ENCODE measurements at regions not wholly inside any gene's neighbourhood (a gene's known extent, or its start where the extent isn't known, plus 50 kb on each side); places are given as distances from the start of the nearest gene placed in this dataset.
"Not testable (repeated sequence)": the region's sequence is repeated elsewhere in the genome, so short reads cannot be mapped to it uniquely, and the experiment has no call there.

GRCh38 chr13:21272439-21272838 lies 96.0 kb downstream of the MRPL57 start:
- H3K4me1 ChIP-seq (ENCODE audit: control insufficient read depth, insufficient read depth, low read length); H3K9ac ChIP-seq (ENCODE audit: low read depth, low read length); H3K9me3 ChIP-seq (replicated peaks; ENCODE audit: low read length); H3K4me3 ChIP-seq (ENCODE audit: low read length); H3K27me3 ChIP-seq (ENCODE audit: control insufficient read depth, insufficient read depth, low read length); H3K4me2 ChIP-seq (ENCODE audit: low read length); H3K36me3 ChIP-seq (ENCODE audit: insufficient read depth, low read length): not testable (repeated sequence)

GRCh38 chr13:21274457-21274856 lies 98.0 kb downstream of the MRPL57 start:
- H3K4me2 ChIP-seq (ENCODE audit: low read length); H3K9me3 ChIP-seq (replicated peaks; ENCODE audit: low read length); H3K4me3 ChIP-seq (ENCODE audit: low read length); H3K27me3 ChIP-seq (ENCODE audit: control insufficient read depth, insufficient read depth, low read length); H3K36me3 ChIP-seq (ENCODE audit: insufficient read depth, low read length); H3K9ac ChIP-seq (ENCODE audit: low read depth, low read length); H3K4me1 ChIP-seq (ENCODE audit: control insufficient read depth, insufficient read depth, low read length): not testable (repeated sequence)

GRCh38 chr13:21282065-21282464 lies 105.6 kb downstream of the MRPL57 start:
- Histone ChIP-seq H3K4me3 (ENCODE audit: low read length) (no peak overlapping the region), H3K4me1 (ENCODE audit: control insufficient read depth, insufficient read depth, low read length) (no peaks in the 10 kb centered on the region), H3K4me2 (ENCODE audit: low read length) (no peak overlapping the region), H3K9ac (ENCODE audit: low read depth, low read length) (no peak overlapping the region), H3K9me3 (replicated peaks; ENCODE audit: low read length) (peaks cover 4% of the 10 kb centered on the region), H3K36me3 (ENCODE audit: insufficient read depth, low read length) (no peaks in the 10 kb centered on the region), H3K27me3 (ENCODE audit: control insufficient read depth, insufficient read depth, low read length) (peaks cover 37% of the 10 kb centered on the region)

DNA sequence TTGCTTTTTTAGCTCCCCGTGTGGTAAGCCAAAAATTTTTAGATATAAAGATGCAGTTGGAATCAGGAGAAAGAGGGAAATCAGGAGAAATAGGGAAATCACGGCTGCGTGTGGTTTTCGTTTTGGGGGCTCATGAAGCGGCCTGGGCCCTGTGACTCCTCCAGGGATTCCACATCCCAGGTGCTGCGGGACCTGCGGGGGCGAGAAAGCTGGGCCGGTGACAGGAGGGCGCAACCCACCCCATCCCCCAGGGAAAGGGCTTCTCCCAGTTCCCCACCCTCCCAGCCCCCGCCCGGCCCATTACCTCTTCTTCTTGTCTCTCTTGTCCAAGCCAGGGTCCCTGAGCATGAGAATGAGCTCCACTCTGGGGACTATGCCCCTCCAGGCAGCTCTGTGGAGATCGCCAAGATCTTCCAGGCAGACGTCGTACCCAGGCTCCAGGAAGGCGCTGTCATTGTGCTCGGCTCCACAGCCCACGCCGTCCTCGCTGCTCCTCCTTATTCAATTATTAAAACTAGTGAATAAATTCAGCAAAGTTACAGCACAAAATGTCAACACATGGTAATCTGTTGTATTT lies 111.0 kb downstream of the MRPL57 start:
- Histone ChIP-seq H3K36me3 (ENCODE audit: insufficient read depth, low read length) (no peaks in the 10 kb centered on the region), H3K9me3 (replicated peaks; ENCODE audit: low read length) (peaks cover 4% of the 10 kb centered on the region), H3K9ac (ENCODE audit: low read depth, low read length) (no peak overlapping the region), H3K27me3 (ENCODE audit: control insufficient read depth, insufficient read depth, low read length) (peaks cover 32% of the 10 kb centered on the region), H3K4me3 (ENCODE audit: low read length) (no peak overlapping the region), H3K4me1 (ENCODE audit: control insufficient read depth, insufficient read depth, low read length) (no peaks in the 10 kb centered on the region), H3K4me2 (ENCODE audit: low read length) (no peak overlapping the region)

- Histone ChIP-seq H3K36me3 (ENCODE audit: insufficient read depth, low read length) (no peaks in the 10 kb centered on the region), H3K4me3 (ENCODE audit: low read length) (no peak overlapping the region), H3K9me3 (replicated peaks; ENCODE audit: low read length) (no peaks in the 10 kb centered on the region), H3K4me2 (ENCODE audit: low read length) (no peak overlapping the region), H3K4me1 (ENCODE audit: control insufficient read depth, insufficient read depth, low read length) (no peaks in the 10 kb centered on the region), H3K27me3 (ENCODE audit: control insufficient read depth, insufficient read depth, low read length) (peaks cover 15% of the 10 kb centered on the region), H3K9ac (ENCODE audit: low read depth, low read length) (no peak overlapping the region)
Measured at GRCh38 chr13:21289475-21289874, 113.0 kb downstream of the MRPL57 start.

DNA sequence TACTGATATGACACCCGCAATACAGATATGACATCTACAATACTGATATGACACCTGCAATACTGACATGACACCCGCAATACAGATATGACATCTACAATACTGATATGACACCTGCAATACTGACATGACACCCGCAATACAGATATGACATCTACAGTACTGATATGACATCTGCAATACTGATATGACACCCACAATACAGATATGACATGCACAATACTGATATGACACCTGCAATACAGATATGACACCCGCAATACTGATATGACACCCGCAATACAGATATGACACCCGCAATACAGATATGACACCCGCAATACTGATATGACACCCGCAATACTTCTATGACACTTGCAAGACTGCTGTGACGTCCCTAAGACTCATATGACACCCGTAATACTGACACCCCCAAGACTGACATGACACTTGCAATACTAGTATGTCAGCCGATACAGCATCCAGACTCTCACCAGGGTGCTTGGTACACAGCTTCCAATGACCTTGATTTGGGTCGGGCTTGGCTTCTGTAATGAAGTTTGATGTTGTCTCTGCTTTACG lies 114.1 kb downstream of the MRPL57 start:
- not testable (repeated sequence) for H3K9me3 ChIP-seq (replicated peaks; ENCODE audit: low read length); H3K4me3 ChIP-seq (ENCODE audit: low read length); H3K36me3 ChIP-seq (ENCODE audit: insufficient read depth, low read length); H3K4me2 ChIP-seq (ENCODE audit: low read length); H3K4me1 ChIP-seq (ENCODE audit: control insufficient read depth, insufficient read depth, low read length); H3K9ac ChIP-seq (ENCODE audit: low read depth, low read length); H3K27me3 ChIP-seq (ENCODE audit: control insufficient read depth, insufficient read depth, low read length)

GRCh38 chr13:21291840-21292239 lies 115.4 kb downstream of the MRPL57 start:
- H3K27me3 ChIP-seq (ENCODE audit: control insufficient read depth, insufficient read depth, low read length), result peaks cover 3% of the 10 kb centered on the region

GRCh38 chr13:21296991-21297390 lies 120.5 kb downstream of the MRPL57 start:
- H3K27me3 ChIP-seq (ENCODE audit: control insufficient read depth, insufficient read depth, low read length); H3K4me3 ChIP-seq (ENCODE audit: low read length); H3K9me3 ChIP-seq (replicated peaks; ENCODE audit: low read length); H3K36me3 ChIP-seq (ENCODE audit: insufficient read depth, low read length): not testable (repeated sequence)
- H3K4me2 ChIP-seq (ENCODE audit: low read length), result peak overlapping the region; percentile 13
- peaks cover 15% of the 10 kb centered on the region for H3K4me1 ChIP-seq (ENCODE audit: control insufficient read depth, insufficient read depth, low read length)
- peak overlapping the region; percentile 31 for H3K9ac ChIP-seq (ENCODE audit: low read depth, low read length)

More at GRCh38 chr13:21291840-21292239, 115.4 kb downstream of the MRPL57 start:
- Histone ChIP-seq H3K4me2 (ENCODE audit: low read length) (no peak overlapping the region), H3K36me3 (ENCODE audit: insufficient read depth, low read length) (no peaks in the 10 kb centered on the region), H3K4me1 (ENCODE audit: control insufficient read depth, insufficient read depth, low read length) (no peaks in the 10 kb centered on the region), H3K4me3 (ENCODE audit: low read length) (no peak overlapping the region), H3K9ac (ENCODE audit: low read depth, low read length) (no peak overlapping the region), H3K9me3 (replicated peaks; ENCODE audit: low read length) (no peaks in the 10 kb centered on the region)

DNA sequence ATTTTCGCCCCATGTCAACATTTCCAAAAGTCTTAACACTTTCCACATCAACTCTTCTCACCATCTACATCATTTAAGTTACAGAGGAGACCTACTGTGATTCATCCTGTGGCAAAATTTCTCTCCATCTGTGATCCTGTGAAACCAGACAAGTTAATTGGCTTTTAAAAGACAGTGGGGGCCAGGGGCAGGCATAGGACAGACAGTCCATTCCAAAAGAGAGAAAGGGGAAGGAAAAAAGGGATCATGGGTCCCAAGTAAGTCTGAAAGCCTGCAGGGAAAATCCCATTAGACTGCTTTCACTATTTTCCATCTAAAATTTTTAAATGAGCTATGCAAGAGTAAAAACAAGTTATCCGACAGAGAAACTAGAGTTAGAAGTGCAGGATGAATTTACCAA lies 121.0 kb downstream of the MRPL57 start:
- Histone ChIP-seq H3K27me3 (ENCODE audit: control insufficient read depth, insufficient read depth, low read length) (no peaks in the 10 kb centered on the region), H3K4me3 (ENCODE audit: low read length) (peak overlapping the region; percentile 98), H3K4me2 (ENCODE audit: low read length) (peak overlapping the region; percentile 90), H3K9me3 (replicated peaks; ENCODE audit: low read length) (no peaks in the 10 kb centered on the region), H3K4me1 (ENCODE audit: control insufficient read depth, insufficient read depth, low read length) (peaks cover 15% of the 10 kb centered on the region), H3K36me3 (ENCODE audit: insufficient read depth, low read length) (no peaks in the 10 kb centered on the region), H3K9ac (ENCODE audit: low read depth, low read length) (peak overlapping the region; percentile 15)

DNA sequence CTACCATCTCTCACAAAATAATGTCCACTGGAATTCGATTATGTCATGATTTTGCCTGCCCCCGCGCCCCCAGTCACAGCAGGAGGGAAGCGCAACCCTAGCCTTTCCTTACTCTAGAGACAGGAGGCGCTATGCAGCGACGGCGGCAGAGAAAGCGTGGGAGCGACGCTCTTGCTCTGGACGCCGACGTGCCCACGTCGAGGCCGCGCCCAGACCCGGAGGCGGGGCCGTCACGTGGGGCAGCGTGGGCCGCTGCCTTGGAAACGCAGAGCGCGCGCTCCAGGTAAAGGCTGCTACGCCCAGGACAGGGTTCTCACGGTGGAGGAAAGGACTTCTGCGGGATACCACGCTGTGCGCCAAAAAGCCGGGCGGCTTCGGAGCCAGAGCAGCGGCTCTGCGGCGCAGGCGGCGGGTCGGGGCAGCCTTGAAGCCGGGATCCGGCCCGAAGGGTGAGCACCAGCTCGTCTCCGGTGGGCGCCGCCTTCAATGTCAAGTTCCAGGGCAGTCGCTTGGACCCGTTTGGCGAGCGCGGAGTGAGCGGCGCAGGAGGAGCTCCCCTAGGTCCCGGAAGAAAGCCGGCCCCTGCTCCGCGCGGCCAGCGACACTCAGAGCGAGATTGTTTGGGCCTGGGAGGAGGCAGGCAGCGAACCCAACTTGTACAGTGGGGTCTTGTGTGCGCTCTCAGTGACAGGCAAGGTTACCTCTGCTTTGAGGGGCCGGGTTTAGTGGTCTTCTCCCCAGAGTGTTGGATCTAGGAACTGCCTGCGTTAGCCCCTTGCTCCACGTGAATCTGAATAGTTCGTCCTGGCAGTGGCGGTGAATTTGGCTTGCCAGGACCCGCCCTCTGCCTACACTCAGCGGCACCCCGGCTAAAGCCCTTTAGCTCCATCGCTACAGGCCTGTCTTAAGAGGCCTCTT lies 121.7 kb downstream of the MRPL57 start:
- Histone ChIP-seq H3K4me1 (ENCODE audit: control insufficient read depth, insufficient read depth, low read length) (peaks cover 15% of the 10 kb centered on the region), H3K4me3 (ENCODE audit: low read length) (peak overlapping the region; percentile 98), H3K9me3 (replicated peaks; ENCODE audit: low read length) (no peaks in the 10 kb centered on the region), H3K27me3 (ENCODE audit: control insufficient read depth, insufficient read depth, low read length) (no peaks in the 10 kb centered on the region), H3K9ac (ENCODE audit: low read depth, low read length) (peak overlapping the region; percentile 92), H3K4me2 (ENCODE audit: low read length) (peak overlapping the region; percentile 90), H3K36me3 (ENCODE audit: insufficient read depth, low read length) (peaks cover under 1% of the 10 kb centered on the region)

- Histone ChIP-seq H3K4me2 (ENCODE audit: low read length) (no peak overlapping the region), H3K9me3 (replicated peaks; ENCODE audit: low read length) (no peaks in the 10 kb centered on the region), H3K27me3 (ENCODE audit: control insufficient read depth, insufficient read depth, low read length) (no peaks in the 10 kb centered on the region), H3K4me1 (ENCODE audit: control insufficient read depth, insufficient read depth, low read length) (peaks cover 3% of the 10 kb centered on the region), H3K4me3 (ENCODE audit: low read length) (no peak overlapping the region), H3K9ac (ENCODE audit: low read depth, low read length) (no peak overlapping the region), H3K36me3 (ENCODE audit: insufficient read depth, low read length) (peaks cover 3% of the 10 kb centered on the region)
Measured at GRCh38 chr13:21304256-21304655, 127.8 kb downstream of the MRPL57 start.

All from skeletal muscle satellite cell (primary cell).